ENCODE measurements at regions not wholly inside any gene's neighbourhood (a gene's known extent, or its start where the extent isn't known, plus 50 kb on each side); places are given as distances from the start of the nearest gene placed in this dataset.

- no peak for TF ChIP-seq POLR2A (IDR thresholded peaks at IDR 0.05; ENCODE audit: low read depth, low read length)
- no peak for TF ChIP-seq EZH2 (IDR thresholded peaks at IDR 0.05; ENCODE audit: borderline replicate concordance, low read depth, low read length, severe bottlenecking)
- TF ChIP-seq CTCF (IDR thresholded peaks at IDR 0.05; ENCODE audit: extremely low read depth in 1 of 2, insufficient read depth in 1 of 2, low read depth in 1 of 2, low read length in 2 of 2): no peak
- no peak for TF ChIP-seq MAX (IDR thresholded peaks at IDR 0.05; ENCODE audit: insufficient read depth, insufficient read length)
- no peak for TF ChIP-seq POLR2AphosphoS5 (IDR thresholded peaks at IDR 0.05; ENCODE audit: insufficient read depth, low read depth, low read length)
Observed at GRCh38 chr21:28226563-28226962, 766.1 kb downstream of the LTN1 start.
